ENCODE measurements at regions not wholly inside any gene's neighbourhood (a gene's known extent, or its start where the extent isn't known, plus 50 kb on each side); places are given as distances from the start of the nearest gene placed in this dataset.

- no peaks in the 10 kb centered on the region for H3K4me1 Mint-ChIP-seq (ENCODE audit: low read depth)
- no peak overlapping the region for H3K27ac Mint-ChIP-seq
- DNase-seq = no peak
- H3K27me3 Mint-ChIP-seq (ENCODE audit: insufficient read depth) = peaks cover 38% of the 10 kb centered on the region
- peaks cover 6% of the 10 kb centered on the region; the same call in 1 of the 2 replicates for H3K36me3 Mint-ChIP-seq (ENCODE audit: low read depth)
- H3K4me3 Mint-ChIP-seq = no peak overlapping the region
- TF ChIP-seq CTCF (IDR thresholded peaks at IDR 0.05) = no peak
- peaks cover 9% of the 10 kb centered on the region for H3K9me3 Mint-ChIP-seq
Observed at GRCh38 chr7:128145191-128145590, 95.9 kb upstream of the LEP start.

- TF ChIP-seq CTCF (IDR thresholded peaks at IDR 0.05) = no peak
- Mint-ChIP-seq H3K4me1 (ENCODE audit: low read depth) (no peaks in the 10 kb centered on the region), H3K36me3 (ENCODE audit: low read depth) (peaks cover 6% of the 10 kb centered on the region; the same call in 1 of the 2 replicates), H3K4me3 (no peak overlapping the region), H3K9me3 (peaks cover 9% of the 10 kb centered on the region), H3K27me3 (ENCODE audit: insufficient read depth) (peaks cover 41% of the 10 kb centered on the region), H3K27ac (no peak overlapping the region)
- DNase-seq = no peak
Observed at GRCh38 chr7:128146052-128146451, 95.0 kb upstream of the LEP start.

GRCh38 chr7:128148676-128149075, 92.4 kb upstream of the LEP start:
- no peaks in the 10 kb centered on the region for H3K36me3 Mint-ChIP-seq (ENCODE audit: low read depth)
- no peak for DNase-seq
- no peaks in the 10 kb centered on the region for H3K4me1 Mint-ChIP-seq (ENCODE audit: low read depth)
- H3K27me3 Mint-ChIP-seq (ENCODE audit: insufficient read depth) = peaks cover 45% of the 10 kb centered on the region
- no peak overlapping the region for H3K4me3 Mint-ChIP-seq
- no peak for TF ChIP-seq CTCF (IDR thresholded peaks at IDR 0.05)
- H3K9me3 Mint-ChIP-seq = 0 out of 2 replicates have a peak, but pooled peaks cover 3% of the 10 kb centered on the region
- no peak overlapping the region for H3K27ac Mint-ChIP-seq

- no peaks in the 10 kb centered on the region for H3K36me3 Mint-ChIP-seq (ENCODE audit: low read depth)
- no peak overlapping the region for H3K4me3 Mint-ChIP-seq
- no peak overlapping the region for H3K27ac Mint-ChIP-seq
- H3K4me1 Mint-ChIP-seq (ENCODE audit: low read depth) = peaks cover 5% of the 10 kb centered on the region; the same call in 1 of the 2 replicates
- no peaks in the 10 kb centered on the region for H3K9me3 Mint-ChIP-seq
- peaks cover 45% of the 10 kb centered on the region for H3K27me3 Mint-ChIP-seq (ENCODE audit: insufficient read depth)
- no peak for TF ChIP-seq CTCF (IDR thresholded peaks at IDR 0.05)
- DNase-seq = no peak
Observed at GRCh38 chr7:128150223-128150865, 90.7 kb upstream of the LEP start.

GRCh38 chr7:128151635-128152034, 89.4 kb upstream of the LEP start:
- H3K4me1 Mint-ChIP-seq (ENCODE audit: low read depth) = peaks cover 8% of the 10 kb centered on the region; the same call in 1 of the 2 replicates
- no peak for TF ChIP-seq CTCF (IDR thresholded peaks at IDR 0.05)
- peaks cover 40% of the 10 kb centered on the region for H3K27me3 Mint-ChIP-seq (ENCODE audit: insufficient read depth)
- H3K4me3 Mint-ChIP-seq = no peak overlapping the region
- H3K9me3 Mint-ChIP-seq = no peaks in the 10 kb centered on the region
- no peaks in the 10 kb centered on the region for H3K36me3 Mint-ChIP-seq (ENCODE audit: low read depth)
- DNase-seq = no peak
- no peak overlapping the region for H3K27ac Mint-ChIP-seq

Data from HFFc6 (cell line).